ENCODE measurements at regions not wholly inside any gene's neighbourhood (a gene's known extent, or its start where the extent isn't known, plus 50 kb on each side); places are given as distances from the start of the nearest gene placed in this dataset.
"Not testable (repeated sequence)": the region's sequence is repeated elsewhere in the genome, so short reads cannot be mapped to it uniquely, and the experiment has no call there.

- not testable (repeated sequence) for TF ChIP-seq CTCF (IDR thresholded peaks at IDR 0.05; ENCODE audit: extremely low read depth in 1 of 2, insufficient read depth in 1 of 2, low read depth in 1 of 2, low read length in 2 of 2); POLR2A (IDR thresholded peaks at IDR 0.05; ENCODE audit: low read depth, low read length)
Observed at GRCh38 chr2:89130665-89131308, 439.3 kb downstream of the RPIA start.
